Activated CD4-positive, alpha-beta T cell treated with anti-CD3 and anti-CD28 coated beads for 24 hours (primary cell): ENCODE measurements at regions not wholly inside any gene's neighbourhood (a gene's known extent, or its start where the extent isn't known, plus 50 kb on each side); places are given as distances from the start of the nearest gene placed in this dataset.
A peak's percentile ranks its signal among the peaks of the same experiment; 100 is the strongest.

ENCODE experiments used
- DNase-seq, 2 donors: peaks; one replicate each; pipeline ENCODE4 v3.0.0-alpha.2; 2020; ENCODE audit warnings: low read depth in 2 of 2

DNA sequence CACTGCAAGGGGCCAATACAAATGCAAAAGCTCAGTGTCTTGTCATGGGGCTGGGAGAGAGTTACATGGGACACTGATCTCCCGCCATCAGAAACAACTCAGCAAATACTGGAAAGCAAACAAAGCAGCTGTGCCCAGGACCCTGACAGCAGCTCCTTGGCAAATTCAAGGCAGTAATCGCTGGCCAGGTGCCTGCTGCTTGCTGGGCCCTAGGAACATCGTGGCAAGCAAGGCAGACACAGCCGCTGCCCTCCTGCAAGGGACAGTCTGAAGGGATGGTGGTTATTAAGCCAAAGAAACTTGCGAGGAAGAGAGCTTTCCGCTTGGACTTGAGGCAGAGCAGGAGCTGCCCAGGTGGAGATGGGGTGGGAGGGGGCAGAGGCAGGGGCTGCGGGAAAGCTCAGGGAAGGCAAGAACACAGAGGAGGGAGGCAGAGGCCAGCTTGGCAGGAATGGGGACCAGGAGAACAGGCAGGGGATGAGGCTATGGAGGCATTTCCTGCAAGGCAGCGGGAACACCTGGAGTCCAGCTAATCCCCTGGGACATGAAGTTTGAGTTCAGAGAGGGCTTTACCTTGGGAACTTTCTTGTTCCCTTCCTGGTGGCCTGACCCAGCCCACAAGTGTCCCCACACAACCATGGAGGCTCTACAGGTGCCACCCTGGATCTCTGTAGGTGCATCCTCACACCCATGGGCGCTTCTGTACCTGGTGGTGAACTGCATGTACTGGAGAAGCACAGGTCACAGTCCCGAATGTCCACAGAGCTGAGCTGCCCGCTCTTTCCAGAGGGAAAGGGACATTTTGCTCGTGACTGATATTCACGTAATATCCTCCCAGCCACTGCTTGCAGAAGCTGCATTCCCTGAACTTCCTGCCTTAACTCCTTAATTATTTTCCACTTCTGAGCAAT is 78.7 kb upstream of the ATP2B2 start:
- DNase-seq = no peak

DNA sequence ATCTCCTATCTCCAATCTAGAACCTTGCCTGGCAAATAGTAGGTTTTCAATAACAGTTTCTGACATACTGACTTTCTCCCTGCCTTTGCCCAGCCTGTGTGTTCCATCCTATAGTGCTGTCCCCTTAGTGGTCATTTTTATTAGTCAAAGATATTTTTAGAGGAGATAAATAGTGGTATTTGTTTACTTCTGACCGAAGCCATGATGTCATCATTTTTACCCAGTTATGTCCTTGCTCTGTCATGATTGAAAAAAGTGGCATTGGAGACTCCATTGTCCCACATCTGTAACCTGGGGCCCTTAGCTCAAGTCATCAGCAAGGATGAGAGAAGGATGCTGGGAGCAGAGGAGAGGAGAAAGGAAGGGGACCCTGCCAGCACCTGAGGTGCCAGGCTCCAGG is 80.6 kb upstream of the ATP2B2 start:
- DNase-seq = no peak

DNA sequence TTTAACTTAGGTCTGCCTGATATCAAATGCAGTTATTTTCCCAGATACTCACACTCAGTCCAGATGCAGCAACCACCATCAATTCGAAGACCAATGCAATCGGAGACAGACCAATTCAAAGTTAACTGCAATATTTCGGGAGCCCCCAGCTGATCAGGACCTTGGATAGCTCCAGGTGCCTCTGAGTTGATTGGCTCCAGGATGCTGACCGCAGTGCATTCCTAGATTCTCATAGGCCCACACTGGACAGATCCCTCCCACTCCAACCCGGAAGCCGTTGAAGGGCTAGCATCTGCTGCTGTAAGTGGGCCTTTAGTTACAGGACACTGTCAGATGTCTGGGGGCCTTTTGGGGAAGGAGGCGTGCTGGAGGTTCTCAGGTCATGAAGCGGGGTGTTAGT is 89.5 kb upstream of the ATP2B2 start:
- peak; percentile 8 to 18 for DNase-seq

DNA sequence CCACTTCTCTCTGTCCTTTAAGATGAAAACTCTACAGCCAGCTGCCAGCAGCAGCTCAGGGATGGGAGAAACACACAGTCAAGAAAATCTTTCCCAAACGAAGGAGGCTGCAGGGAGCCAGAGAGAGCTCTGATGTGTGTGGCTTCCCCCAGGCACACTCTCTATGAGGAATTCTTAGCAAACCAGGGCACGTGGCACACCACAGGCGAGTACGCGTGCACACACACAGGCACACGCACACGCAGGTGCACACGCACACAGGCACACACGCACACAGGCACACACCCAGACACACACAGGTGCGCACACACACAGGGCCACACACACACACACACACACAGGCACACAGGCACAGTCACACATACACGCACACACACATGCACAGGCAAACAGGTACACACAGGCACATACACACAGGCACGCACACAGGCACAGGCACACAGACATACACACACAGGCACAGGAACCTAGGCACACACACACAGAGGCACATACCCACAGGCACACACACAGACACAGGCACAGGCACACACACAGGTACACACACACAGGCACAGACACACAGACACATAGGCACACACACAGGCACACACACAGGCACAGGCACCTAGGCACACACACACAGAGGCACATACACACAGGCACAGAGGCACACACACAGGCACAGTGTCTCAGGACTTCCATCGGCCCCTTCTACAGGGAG is 91.5 kb upstream of the ATP2B2 start:
- DNase-seq = no peak

DNA sequence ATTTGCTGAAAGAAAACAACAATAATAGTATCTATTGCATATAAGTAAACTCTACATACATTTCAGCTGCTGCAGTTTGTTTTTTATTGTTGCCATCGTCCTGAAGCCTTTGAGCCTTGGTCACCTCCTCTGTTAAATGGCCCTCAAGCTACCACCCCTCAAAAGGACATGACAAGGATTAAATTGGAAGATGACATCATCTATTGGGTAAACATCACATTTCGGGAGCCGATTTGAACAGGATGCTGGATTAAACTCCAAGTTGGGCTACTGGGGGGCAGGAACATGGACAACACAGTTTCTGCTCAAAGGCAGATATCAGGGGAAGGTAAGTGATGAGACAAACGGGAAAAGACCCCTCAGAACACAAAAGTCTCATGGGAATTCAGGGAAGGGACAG is 92.3 kb upstream of the ATP2B2 start:
- DNase-seq = no peak

DNA sequence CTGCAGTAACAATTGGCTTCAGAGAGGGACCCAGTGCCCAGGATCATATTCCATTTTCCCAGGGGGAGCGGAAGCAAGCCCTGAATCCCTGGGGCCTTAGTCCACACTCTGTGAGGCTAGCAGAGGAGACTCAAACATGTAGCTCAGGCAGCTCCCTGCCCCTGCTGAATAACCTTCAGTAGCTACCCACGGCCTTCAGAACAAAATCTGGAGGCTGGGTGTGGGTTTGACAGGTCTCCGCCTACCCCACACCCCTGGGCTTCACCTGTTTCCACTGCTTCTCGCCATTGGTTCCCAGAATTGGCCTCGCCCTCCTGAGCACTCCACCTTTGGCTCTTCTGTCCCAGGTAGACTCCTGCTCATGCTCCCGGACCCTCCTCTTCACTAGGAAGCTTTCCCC is 93.6 kb upstream of the ATP2B2 start:
- DNase-seq = no peak

DNA sequence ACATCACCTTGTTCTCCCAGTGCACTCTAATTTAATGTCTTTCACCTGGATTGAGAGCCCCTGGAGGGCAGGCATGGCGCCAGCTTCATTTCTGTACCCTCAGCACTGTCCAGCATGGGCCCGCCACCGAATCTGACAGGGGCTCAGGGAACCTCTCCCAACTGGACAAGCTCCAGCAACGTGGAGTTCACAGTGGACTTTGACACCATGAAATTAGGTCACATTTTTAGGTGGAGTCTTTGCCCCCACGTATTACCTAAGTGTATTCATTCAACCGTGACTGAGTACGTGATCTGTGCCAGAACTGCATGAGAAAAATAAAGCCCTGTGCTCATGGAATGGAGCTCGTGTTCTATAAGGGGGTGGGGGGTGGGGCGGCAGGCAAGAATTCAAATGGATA is 94.1 kb upstream of the ATP2B2 start:
- no peak for DNase-seq

DNA sequence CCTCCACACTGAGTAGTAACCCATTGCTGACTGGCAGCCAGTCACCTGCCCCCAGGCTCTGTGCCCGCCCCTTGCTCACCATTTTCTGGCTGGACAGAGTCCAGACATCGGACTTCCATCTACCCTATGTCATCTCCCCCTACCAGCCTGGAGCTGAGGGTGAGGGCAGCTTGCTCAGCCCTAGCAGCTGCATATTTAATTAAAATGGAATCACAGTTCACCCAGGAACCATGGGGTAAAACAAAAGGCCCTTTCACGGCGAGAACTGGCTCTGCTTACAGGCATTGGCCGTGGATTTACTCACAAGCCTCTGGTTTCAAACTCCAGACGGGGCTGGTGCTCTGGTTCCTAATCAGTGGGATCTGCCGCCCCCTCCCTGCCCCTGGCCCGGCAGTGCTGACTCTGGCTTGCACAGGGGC is 94.9 kb upstream of the ATP2B2 start:
- no peak for DNase-seq

DNA sequence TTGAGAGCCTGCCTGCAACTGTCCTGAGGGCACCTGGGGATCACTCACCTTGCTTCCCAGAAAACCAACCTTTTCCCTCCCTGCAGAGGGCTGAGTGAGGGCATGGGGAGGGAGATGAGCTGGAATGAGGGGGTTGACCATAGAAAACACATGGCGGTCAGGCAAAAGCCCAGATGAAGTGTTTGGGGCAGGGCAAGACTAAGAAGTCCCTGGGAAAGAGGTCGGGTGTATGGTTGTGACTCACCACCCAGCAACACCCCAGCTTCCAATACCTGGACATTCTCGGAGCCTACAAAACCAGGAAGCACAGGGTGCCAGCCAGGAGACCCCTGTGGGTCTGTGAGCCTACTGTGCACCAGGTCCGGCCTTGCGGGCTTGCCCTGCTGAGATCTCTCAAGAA is 95.3 kb upstream of the ATP2B2 start:
- no peak for DNase-seq

DNA sequence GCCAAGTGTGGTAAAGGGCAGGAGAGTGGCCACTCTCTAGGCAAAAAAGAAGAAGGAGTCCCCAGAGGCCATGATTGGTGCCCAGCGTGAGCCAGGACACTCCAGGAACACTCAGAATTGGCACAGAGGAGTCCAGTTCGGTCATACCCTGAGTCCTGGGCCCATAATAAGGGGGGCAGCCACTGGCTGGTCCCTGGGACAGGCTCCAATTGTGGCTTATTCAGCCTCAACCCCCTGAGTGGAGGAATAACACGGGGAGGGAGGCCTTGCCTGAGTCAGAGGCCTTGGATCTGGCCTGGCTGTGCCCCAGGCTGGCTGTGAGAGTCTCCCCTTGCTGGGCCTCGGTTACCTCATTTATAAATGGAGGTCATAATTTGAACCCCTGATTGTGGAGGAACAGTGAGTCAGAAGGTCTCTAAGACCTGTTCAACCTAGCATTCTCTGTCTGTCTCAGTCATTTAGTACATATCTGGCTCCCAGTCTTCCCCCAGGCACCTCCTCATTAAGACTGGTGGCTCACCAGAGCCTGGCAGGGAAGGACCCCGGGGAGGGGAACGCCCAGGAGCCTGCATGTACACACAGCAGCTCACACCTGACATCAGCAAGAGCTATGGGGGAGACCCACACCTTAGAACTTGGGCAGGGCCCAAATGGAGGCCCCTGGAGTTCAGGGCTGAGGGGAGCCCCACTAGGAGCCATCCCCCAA is 95.9 kb upstream of the ATP2B2 start:
- DNase-seq = no peak

DNA sequence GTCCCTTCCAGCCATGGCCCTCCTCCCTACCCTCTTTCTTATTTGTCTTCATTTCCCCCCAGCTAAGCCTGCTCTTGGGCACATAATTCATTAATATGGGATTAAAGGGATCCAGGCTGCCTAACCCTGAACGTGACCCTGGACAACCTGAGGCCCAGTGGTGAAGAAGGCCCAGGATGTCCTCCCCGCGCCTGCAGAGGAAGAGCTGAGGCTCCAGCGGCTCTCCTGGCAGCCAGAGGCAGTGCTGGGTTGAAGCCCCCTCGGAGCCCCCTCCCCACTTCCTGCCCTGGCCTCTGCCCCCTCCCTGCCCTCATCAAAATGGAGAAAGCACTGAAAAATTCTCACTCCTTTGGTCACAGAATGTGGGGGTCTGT is 96.5 kb upstream of the ATP2B2 start:
- no peak for DNase-seq

DNA sequence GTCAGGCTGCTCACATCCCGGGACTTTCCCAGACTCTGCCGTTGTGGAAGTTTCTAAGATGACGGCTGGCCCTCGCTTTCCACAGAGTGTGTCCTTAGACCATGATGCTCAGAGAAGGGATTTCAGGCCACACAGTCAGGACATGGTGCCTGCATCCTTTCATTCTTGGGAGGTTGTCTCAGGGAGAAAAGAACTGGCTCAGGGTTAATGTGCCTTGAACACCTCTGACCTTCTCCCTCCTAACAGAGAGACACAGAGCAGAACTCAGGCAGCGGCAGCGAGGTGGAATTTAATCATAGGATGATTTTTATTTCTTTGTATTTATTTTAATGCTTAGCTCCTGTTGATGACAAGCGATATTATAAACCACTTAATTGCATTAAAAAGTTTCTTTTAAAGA is 96.9 kb upstream of the ATP2B2 start:
- DNase-seq = no peak

DNA sequence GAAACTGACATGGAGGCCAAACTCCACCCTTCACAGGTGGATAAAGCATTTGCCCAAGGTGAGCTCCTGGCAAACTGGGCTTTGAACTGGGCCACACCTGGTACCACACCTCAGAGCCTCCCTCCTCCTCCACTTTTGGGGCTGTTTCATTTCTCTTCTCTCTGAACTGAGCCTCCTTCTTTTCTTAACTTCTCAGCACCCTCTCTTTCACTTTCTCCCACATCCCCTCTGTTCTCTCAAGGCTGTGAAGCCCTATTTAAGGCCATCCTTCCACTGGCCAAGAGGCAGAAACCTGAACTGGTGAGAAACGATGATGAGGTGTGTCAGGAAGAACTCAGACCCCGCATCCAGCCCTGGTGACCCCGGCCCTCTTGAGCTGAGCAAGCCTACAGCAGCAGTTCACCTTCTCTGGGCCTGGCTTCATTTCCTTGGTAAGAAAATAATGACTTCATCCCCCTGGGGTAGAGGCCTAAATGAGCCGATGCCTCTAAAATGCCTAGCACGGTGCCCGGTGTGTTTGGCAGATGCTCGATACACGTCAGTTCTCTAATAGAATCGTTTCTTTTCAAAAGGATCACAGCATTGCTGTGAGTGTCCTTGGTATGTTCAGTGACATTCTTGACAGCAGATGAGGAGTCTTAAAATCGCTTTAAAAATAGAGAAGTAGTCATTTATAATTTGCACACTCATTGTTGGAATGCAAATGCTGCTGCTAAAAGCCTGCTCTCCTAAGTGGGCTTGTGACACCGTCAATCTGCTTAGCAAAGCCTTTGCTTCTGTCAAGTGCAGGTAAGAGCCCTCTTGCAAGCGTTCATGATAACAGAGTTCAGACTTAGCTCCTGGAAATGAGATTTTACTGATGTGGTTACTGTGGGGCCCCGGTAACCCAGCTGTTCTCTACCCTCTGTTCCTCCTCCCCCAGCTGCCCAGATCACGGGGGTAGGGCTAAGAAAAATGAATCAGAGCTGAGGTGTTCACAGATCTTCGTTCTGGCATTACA is 97.7 kb upstream of the ATP2B2 start:
- peak; percentile 33 to 54 for DNase-seq

DNA sequence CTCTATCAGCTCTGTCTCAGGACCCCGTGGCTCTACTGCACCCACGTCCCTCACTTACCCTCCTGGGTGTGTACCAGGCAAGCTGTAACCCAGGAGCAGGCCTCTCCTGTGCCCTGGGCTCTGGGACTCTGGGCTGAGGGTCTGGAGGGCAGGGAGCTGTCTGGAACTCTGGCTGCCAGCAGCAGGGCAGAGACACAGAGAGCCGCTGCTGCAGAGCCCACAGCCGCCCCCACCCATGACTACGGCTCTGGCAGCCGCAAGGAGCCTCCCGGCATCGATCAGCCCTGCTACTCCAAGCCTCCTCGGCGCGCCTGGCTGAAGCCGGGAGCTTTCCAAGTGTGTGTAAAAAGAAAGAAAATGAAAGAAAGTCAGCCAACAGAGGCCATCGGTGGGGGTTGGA is 103.7 kb upstream of the ATP2B2 start:
- no peak for DNase-seq

DNA sequence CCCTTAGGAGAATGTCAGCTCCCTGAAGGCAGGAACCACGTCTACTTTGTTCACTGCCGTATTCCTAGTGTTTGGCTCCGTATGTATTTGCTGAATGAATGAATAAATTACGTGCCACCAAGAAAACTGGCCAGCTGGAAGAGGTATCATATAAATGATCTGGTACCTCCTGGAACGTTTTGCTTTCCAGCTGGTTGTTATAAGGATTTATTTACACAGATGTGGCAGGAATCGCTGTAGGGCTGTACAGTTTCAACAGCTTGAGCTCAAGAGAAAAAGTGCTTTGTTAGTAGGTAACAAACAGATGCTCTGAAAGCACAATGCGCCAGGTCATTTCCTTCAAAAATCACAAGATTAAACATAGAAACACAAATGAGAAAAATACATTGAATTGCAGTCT is 108.8 kb upstream of the ATP2B2 start:
- DNase-seq = no peak

DNA sequence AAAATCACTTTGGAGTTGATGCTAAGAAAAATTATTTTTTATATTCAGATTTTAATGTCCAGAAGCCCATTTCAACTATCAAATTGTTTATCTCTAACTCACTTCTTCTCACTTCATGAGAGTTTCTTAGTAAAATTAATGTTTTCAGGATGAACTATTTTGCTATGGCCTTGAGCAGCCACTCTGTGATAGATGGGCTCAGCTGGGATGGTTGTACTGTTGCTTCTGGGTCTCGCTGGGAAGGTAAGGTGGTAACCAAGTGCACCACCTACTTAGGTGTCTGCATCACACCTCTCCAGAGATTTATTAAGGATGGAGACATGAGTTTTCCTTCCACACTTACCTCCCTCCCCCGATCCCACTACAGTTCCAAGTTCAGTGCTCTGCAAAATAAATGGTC is 110.3 kb upstream of the ATP2B2 start:
- DNase-seq = no peak

DNA sequence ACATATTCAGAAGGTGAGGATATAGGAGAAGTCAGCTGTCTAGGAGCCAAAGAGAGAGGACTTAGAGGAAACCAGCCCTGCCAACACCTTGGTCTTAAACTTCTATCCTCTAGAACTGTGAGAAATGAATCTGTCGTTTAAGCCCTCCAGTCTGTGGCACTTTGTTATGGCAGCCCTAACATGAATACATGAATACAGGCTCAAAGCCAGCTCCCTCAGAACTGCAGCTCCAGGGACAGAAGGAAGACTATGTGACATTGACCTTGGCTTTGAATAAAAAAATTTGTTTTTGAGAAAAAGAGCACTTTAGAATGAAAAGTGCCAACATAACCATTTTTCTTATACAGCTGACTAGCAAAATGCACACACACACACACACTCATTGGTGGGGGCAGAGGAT is 110.9 kb upstream of the ATP2B2 start:
- DNase-seq = no peak

DNA sequence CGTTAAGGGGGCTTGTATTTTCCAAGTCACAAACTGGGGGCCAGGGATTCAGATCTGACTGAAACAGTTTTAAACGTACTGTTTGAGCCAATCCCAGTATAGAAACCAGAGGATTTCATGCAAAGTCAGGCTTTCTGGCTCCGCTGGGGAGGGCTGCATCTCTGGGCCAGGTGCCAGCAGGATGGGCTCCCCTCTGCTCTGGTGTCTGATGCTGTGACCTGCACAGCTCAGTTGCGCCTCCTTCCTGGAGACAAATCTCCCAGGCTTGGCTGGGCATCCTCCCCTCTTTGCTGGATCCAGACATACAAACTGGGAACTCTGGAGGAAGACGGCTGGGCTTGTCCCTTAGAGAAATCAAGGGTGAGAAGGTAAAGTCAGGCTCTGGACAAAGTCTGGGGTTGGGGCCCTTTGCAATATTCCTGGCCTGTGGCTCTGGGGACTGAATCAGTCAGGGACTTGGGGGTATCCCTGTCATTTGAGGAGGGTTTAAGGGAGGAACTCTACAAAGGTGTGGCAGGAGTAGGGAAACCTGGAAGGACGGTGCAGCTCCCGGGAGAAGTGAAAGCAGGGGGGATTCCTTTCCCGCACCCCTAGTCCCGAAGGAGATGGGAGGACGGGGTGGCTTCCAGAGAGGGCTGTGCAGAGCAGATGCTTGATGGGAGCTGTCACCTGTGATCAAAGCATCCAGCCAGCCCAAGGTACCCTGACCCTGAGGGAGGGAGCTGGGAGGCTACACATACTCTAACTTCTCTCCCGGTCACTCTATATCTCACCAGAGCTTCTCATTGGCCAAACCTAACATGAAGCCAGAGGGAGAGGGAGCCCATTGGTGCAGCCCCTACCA is 114.8 kb upstream of the ATP2B2 start:
- DNase-seq = no peak

DNA sequence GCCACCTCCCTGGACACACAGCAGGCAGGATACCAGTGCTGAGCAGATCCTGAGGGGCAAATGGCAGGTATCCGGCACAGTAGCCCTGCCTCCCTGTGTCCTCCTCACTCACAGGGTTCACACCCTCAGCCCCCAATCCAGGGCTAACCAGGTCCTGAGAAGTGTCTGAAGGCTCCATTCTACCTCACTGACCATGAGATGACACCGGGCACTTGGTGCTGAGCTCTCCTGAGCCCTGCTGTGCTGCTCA is 115.4 kb upstream of the ATP2B2 start:
- no peak for DNase-seq

DNA sequence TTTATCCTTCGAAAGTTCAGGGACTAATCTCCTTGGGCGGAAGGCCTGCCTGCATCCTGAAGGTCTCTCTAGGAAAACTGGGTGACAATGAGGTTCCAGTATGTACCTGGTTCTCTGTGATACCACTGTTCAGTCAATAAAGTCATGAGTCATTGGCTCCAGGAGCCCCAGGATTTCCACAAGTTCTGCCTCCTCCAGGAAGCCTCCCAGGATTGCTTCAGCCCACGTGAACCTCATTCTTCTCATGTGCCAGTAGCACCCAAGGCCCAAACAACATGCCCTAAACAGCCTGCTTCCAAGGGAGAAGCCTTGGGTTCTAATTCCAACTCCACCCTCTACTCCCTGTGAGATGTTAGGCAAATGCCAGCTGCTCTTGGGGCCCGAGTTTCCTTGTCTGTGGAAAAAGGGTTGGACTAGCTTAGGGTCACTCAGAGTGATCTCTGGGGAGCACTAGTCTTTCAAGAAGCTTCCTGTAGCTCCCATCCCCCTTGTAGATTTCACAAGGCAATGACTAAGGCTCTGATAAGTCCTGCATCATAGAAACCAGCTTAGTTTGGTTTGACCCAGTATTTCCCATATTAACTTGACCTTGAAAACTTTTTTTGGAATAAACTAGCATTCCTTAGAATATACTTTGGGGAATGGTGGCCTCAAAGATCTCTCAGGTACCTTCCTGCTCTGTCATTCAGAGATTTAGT is 118.3 kb upstream of the ATP2B2 start:
- no peak for DNase-seq
